Testis (tissue), 2 donors: ENCODE measurements at regions not wholly inside any gene's neighbourhood (a gene's known extent, or its start where the extent isn't known, plus 50 kb on each side); places are given as distances from the start of the nearest gene placed in this dataset.

Source experiments
- POLR2A ChIP-seq: fragments of 450-650 bp; IDR thresholded peaks from one replicate; pipeline ENCODE4 v1.6.1; 2017; ENCODE audit warnings: antibody characterized with exemption, mild to moderate bottlenecking, moderate library complexity
- TF ChIP-seq, protein P1 (sequence below), 3 experiments: fragments of 450-650 bp in 2 of 3; fragments of 200-600 bp in 1 of 3; sonication (generic) in 1 of 3; IDR thresholded peaks; one replicate each; pipeline ENCODE4 v1.5.1; 2016 to 2019; ENCODE audit warnings: antibody characterized with exemption in 3 of 3, mild to moderate bottlenecking in 2 of 3, moderate library complexity in 1 of 3

DNA sequence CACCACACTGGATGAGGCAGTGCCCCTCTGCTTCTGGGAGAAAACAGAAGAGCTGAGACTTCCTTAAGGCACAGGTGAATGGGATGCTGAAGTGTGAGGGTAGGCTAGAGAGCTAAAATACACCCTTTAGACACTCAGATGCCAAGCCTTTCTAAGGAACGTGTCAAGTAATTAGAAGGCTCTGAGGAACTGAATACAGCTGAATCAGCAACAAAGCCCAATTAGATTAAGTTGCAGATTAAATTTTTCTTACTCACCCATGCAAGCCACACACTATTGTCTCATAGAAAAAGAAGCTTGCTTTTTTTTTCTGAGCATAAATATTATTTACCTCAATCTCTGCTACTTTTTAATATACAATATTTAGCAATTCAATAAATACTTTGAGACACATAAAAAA is 354.3 kb upstream of the NRG3 start:
- TF ChIP-seq POLR2A: no peak
- TF ChIP-seq, protein P1, sequence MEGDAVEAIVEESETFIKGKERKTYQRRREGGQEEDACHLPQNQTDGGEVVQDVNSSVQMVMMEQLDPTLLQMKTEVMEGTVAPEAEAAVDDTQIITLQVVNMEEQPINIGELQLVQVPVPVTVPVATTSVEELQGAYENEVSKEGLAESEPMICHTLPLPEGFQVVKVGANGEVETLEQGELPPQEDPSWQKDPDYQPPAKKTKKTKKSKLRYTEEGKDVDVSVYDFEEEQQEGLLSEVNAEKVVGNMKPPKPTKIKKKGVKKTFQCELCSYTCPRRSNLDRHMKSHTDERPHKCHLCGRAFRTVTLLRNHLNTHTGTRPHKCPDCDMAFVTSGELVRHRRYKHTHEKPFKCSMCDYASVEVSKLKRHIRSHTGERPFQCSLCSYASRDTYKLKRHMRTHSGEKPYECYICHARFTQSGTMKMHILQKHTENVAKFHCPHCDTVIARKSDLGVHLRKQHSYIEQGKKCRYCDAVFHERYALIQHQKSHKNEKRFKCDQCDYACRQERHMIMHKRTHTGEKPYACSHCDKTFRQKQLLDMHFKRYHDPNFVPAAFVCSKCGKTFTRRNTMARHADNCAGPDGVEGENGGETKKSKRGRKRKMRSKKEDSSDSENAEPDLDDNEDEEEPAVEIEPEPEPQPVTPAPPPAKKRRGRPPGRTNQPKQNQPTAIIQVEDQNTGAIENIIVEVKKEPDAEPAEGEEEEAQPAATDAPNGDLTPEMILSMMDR (IDR thresholded peaks at IDR 0.05): no peak
